ENCODE measurements at regions not wholly inside any gene's neighbourhood (a gene's known extent, or its start where the extent isn't known, plus 50 kb on each side); places are given as distances from the start of the nearest gene placed in this dataset.
A peak's percentile ranks its signal among the peaks of the same experiment; 100 is the strongest.

DNA sequence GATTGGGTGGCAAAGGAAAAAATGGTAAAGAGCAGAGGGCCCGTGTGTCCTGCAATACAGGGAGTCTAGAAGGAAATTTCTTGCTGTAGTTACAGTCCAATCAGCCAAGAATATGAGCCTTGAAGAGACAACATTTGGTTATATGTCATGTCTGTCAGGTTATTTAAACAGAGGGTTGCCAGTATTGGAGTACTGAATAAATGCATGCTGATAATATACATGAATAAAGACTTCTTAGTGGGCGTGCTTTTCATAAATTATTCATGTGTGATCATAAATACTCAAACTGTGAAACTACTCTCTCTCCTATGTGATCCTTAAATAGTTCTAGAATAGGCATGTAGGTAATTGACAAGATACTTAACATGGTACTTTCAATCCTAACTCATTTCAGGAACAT, 249.0 kb downstream of the CRPPA start:
- DNase-seq (ENCODE audit: low read depth) = no peak

GRCh38 chr7:16171928-16172327, 249.4 kb downstream of the CRPPA start:
- no peak for DNase-seq (ENCODE audit: low read depth)

- no peak for DNase-seq (ENCODE audit: low read depth)
Observed at GRCh38 chr7:16170671-16171070, 250.7 kb downstream of the CRPPA start.

GRCh38 chr7:16169537-16169936, 251.8 kb downstream of the CRPPA start:
- no peak for DNase-seq (ENCODE audit: low read depth)

DNA sequence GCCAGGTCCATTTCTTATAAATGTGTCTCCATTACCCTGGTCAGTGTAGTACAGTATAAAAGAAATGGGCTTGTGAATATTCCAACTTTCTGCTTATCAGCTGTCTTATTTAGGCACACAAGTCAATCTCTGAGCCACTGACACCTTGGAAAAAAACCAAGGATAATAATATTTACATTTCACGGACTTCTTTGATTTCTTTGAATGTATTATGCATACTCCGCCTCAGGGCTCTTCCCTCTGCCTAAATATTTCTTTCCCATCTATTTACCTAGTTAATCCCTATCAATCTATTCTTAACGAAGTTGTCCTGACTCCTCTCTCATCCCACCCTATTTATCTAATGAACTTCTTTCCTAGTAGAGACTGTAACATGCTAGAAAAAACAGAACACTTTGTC, 253.8 kb downstream of the CRPPA start:
- no peak for DNase-seq (ENCODE audit: low read depth)

DNA sequence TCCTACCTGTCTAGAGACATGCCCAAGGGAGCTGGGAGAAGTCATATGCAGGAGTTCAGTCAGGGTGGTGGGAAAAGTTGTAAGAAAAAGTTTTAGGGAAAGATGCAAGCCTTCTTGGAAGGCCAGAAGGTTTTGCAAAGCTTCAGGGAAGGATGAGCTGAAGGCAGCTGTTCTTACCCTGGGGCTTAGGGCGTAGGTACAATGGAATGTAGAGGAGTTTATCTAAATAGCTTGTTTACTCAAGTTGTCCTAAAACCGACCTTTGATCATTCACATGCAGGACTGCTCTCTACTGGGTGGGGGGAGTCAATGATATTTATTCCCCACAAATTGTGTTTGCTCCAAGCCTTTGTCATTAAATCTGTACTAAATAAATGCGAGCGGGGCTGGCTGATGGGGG, 277.0 kb downstream of the CRPPA start:
- no peak for DNase-seq (ENCODE audit: low read depth)

DNA sequence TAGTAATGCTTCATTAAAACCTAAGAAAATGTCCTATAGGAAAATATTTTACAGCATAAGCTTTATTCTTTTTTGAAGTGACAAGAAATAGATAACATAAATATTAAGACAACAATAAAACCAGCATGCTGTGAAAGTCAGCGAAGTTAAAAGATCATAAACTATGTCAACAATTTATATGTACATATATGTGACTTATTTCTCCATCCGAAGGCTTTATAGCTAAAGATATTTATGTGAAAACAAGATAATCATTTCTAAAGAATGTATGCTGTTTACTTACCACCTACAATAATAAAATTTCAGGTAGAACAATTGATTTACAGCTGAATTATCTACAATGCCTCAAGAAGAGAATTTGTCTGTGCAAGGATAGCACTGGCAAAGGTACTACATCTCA, 283.4 kb downstream of the CRPPA start:
- no peak for DNase-seq (ENCODE audit: low read depth)

- no peak for DNase-seq (ENCODE audit: low read depth)
Observed at GRCh38 chr7:16136896-16137295, 284.4 kb downstream of the CRPPA start.

- no peak for DNase-seq (ENCODE audit: low read depth)
Observed at GRCh38 chr7:16135658-16136057, 285.7 kb downstream of the CRPPA start.

- DNase-seq (ENCODE audit: low read depth) = no peak
Observed at GRCh38 chr7:16130111-16131110, 290.9 kb downstream of the CRPPA start.

DNA sequence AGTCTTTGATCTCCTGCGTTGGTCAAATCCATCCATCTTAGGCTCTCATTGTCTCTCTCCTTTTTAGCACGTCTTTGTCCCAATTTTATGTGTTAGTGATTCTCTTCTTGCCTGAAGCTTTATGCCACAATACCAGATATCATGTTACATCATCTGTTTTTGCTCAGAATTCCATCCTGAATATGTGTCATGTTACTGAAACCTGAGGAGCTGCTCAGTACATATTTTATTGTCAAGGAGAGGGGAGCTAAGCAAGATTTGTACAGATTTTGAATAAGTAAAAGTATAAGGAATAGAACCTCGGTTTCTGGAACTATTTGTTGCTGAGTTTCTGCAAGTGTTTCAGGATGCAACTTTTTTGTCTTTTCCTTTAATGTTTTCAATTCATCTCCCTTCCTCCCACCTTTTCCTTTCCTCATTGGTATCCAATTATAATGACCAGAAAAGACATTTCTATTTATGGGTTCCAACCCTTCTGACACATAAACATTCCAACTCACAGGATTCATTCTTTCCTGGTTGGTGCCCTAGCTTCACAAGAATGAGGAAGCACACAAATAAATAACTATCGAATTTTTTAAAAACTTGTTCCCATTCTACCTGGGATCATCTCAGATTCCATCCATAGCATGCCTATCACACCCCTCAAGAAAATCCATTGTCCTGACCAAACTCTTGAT, 291.8 kb downstream of the CRPPA start:
- peak; percentile 78 for DNase-seq (ENCODE audit: low read depth)

GRCh38 chr7:16123117-16123770, 298.1 kb downstream of the CRPPA start:
- no peak for DNase-seq (ENCODE audit: low read depth)

GRCh38 chr7:16121876-16122390, 299.4 kb downstream of the CRPPA start:
- DNase-seq (ENCODE audit: low read depth) = no peak

DNA sequence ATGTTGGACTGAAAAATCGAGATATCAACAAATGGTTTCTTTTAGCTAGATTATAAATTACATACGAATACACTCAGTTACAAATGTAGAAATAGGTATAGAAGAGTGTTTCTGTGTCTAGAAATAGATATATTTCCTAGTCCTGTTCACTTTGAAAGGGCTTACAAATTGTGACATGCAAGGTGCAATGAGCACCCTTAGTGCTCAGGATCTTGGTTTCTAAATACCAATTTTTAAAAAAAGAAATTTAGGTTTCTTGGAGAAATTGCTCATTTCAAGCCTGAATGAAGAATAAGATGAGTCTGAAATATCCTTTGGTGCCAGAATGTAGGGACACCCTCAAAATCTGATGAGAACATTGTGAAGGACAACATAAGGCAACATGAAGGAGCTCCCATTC, 306.0 kb downstream of the CRPPA start:
- no peak for DNase-seq (ENCODE audit: low read depth)

DNA sequence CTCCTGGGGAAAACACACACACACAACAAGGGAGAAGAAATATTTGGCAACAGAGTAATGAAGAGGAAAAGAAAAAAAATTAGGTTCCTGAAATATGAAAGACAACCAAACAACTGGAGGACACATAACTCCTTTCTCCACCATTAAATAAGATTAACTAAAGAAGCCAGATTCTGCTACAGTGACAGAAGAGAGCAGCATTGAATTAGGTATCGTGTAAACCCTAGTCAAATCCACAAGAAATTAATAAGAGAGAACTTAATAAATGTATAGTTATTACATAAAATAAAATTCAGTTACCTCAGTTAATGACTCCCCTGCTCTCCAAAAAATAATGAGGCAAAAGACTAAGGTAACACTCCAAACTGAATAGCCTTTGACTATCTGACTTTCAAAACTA, 306.7 kb downstream of the CRPPA start:
- peak; percentile 7 for DNase-seq (ENCODE audit: low read depth)

GRCh38 chr7:16114071-16114470, 307.3 kb downstream of the CRPPA start:
- DNase-seq (ENCODE audit: low read depth) = no peak

GRCh38 chr7:16113058-16113457, 308.3 kb downstream of the CRPPA start:
- no peak for DNase-seq (ENCODE audit: low read depth)

DNA sequence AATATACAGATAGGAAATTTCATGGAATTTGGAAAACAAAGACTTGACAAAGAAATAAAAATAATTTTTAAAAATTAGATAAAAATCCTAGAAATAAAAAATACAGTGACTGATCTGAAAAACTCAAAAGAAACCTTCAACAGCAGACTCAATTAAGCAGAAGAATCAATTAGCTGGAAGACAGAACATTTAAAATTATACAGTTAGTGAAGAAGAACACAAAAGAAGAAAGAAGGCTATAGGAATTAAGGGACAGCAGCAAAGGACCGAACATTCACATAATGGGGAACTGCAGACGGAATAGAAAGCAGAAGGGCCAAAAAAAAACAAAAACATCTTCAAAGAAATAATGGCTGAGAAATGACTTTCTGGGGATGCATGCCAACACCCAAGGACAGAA, 314.5 kb downstream of the CRPPA start:
- DNase-seq (ENCODE audit: low read depth) = no peak

DNA sequence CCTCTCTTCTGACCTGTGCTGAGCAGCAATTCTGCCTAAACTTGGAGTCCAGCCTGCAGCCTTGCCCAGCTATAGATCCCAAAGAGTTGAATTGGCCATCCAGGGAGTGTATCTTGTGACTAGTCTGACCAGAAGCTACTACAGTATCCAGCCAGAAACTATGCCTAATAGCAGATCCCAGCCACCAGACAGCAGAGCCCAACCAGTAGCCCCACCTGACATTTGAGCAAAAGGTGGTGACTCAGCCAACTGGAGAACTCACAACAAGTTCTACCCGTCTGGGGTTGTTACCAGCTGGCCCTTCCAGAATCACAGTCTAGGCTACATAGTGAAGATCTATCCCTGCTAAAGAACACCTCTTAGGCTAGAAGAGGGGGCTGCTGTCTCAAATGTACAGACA, 315.0 kb downstream of the CRPPA start:
- DNase-seq (ENCODE audit: low read depth) = peak; percentile 18

- no peak for DNase-seq (ENCODE audit: low read depth)
Observed at GRCh38 chr7:16099302-16099849, 322.0 kb downstream of the CRPPA start.

DNA sequence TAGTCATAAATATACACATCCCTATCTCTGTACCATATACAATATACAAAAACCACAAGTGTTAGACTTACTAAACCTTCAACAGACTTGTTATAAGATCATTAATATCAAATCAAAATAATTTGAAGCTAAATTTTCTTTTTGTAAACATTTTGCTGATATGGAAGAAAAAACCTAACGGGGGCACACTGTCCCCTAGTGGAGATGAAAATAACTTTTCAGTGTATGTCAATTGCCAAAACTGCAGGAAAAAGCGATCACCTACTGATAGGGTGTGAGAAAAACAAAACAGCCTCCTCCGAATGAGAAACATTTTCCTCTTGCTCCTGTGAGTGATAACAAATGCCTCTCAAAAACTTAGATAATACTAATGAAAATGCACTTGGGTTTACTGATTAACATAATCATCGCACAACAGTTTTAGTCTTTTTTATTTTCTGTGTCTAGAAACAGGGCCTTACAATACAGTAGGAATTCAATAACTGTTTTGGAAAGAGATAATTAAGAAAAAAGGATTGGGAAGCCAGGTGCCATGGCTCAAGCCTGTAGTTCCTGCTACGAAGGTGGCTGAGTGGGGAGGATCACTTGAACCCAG, 322.7 kb downstream of the CRPPA start:
- no peak for DNase-seq (ENCODE audit: low read depth)
